ENCODE measurements at regions not wholly inside any gene's neighbourhood (a gene's known extent, or its start where the extent isn't known, plus 50 kb on each side); places are given as distances from the start of the nearest gene placed in this dataset.

- CTCF ChIA-PET (ENCODE audit: low intra/inter-chr PET ratio, low total read pairs), result no interaction called here
- POLR2A ChIA-PET, result interaction anchor here (1.5 to 4.4 kb wide), 4 partner anchors 14 to 41 kb away, joined by 16 to 49 read pairs (median 30); no protein-coding TSS in a partner anchor
- DNase-seq (ENCODE audit: low spot score) (no peak), FAIRE-seq (no peak), ATAC-seq (no peak)
- H3K4me1 ChIP-seq (ENCODE audit: insufficient read depth, low read length), result peaks cover 70% of the 10 kb centered on the region
- BruUV-seq (replicated peaks), result no TSS peak
- no peak overlapping the region for H3K4me2 ChIP-seq (ENCODE audit: low read depth, low read length)
- no peak overlapping the region for H3K27ac ChIP-seq (ENCODE audit: extremely low read length, insufficient read depth, low read length)
- no peaks in the 10 kb centered on the region for H4K20me1 ChIP-seq (ENCODE audit: insufficient read depth, low read length)
- H3K4me3 ChIP-seq (replicated peaks in 1 of 3; ENCODE audit: insufficient read depth in 1 of 3, low read depth in 2 of 3, low read length in 3 of 3), result no peak overlapping the region
- intact Hi-C loops (cut with micrococcal nuclease; ENCODE audit: unreplicated experiment), result no loop called here
- H3K9ac ChIP-seq (ENCODE audit: insufficient read depth, low read depth, low read length), result no peak overlapping the region
- in situ Hi-C loops (cut with HindIII; ENCODE audit: extremely low pct_ligation_motif_present, low pct_unique_long_range_greater_than_20kb), result no loop called here
- peaks cover 4% of the 10 kb centered on the region for H3K9me3 ChIP-seq (ENCODE audit: low read length)
- TF ChIP-seq, protein P1, sequence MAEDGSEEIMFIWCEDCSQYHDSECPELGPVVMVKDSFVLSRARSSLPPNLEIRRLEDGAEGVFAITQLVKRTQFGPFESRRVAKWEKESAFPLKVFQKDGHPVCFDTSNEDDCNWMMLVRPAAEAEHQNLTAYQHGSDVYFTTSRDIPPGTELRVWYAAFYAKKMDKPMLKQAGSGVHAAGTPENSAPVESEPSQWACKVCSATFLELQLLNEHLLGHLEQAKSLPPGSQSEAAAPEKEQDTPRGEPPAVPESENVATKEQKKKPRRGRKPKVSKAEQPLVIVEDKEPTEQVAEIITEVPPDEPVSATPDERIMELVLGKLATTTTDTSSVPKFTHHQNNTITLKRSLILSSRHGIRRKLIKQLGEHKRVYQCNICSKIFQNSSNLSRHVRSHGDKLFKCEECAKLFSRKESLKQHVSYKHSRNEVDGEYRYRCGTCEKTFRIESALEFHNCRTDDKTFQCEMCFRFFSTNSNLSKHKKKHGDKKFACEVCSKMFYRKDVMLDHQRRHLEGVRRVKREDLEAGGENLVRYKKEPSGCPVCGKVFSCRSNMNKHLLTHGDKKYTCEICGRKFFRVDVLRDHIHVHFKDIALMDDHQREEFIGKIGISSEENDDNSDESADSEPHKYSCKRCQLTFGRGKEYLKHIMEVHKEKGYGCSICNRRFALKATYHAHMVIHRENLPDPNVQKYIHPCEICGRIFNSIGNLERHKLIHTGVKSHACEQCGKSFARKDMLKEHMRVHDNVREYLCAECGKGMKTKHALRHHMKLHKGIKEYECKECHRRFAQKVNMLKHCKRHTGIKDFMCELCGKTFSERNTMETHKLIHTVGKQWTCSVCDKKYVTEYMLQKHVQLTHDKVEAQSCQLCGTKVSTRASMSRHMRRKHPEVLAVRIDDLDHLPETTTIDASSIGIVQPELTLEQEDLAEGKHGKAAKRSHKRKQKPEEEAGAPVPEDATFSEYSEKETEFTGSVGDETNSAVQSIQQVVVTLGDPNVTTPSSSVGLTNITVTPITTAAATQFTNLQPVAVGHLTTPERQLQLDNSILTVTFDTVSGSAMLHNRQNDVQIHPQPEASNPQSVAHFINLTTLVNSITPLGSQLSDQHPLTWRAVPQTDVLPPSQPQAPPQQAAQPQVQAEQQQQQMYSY (CRISPR knock-in tag; IDR thresholded peaks at IDR 0.05), result peak; percentile 59; the same call in 1 of the 2 replicates
- TF ChIP-seq SMC3 (IDR thresholded peaks at IDR 0.05; ENCODE audit: low read length) (no peak), MTA1 (CRISPR knock-in tag; IDR thresholded peaks at IDR 0.05; ENCODE audit: borderline replicate concordance) (no peak), POLR2AphosphoS2 (IDR thresholded peaks at IDR 0.05; ENCODE audit: low read depth, low read length) (no peak), YEATS4 (CRISPR knock-in tag; IDR thresholded peaks at IDR 0.05; ENCODE audit: borderline replicate concordance) (no peak), ZNF614 (CRISPR knock-in tag; IDR thresholded peaks at IDR 0.05; ENCODE audit: borderline replicate concordance) (no peak), LCORL (IDR thresholded peaks at IDR 0.05) (no peak), LCORL (CRISPR knock-in tag; IDR thresholded peaks at IDR 0.05) (no peak)
- no peaks in the 10 kb centered on the region for H3K27me3 ChIP-seq (ENCODE audit: control insufficient read depth in 1 of 2, insufficient read depth in 2 of 2, low read length in 2 of 2)
- 74% methylated on average over 7 of the region's 7 CpGs for WGBS (ENCODE audit: low lambda C conversion rate)
- H3K79me2 ChIP-seq (ENCODE audit: insufficient read depth, low read length), result no peaks in the 10 kb centered on the region
- no peak overlapping the region for H2AFZ ChIP-seq (ENCODE audit: low read length)
- no peaks in the 10 kb centered on the region for H3K36me3 ChIP-seq (replicated peaks in 1 of 2; ENCODE audit: control insufficient read depth in 1 of 2, insufficient read depth in 2 of 2, low read length in 2 of 2)
These were observed 155.1 kb upstream of the FUT8 start for GRCh38 chr14:65257425-65257824.
